ENCODE measurements at regions not wholly inside any gene's neighbourhood (a gene's known extent, or its start where the extent isn't known, plus 50 kb on each side); places are given as distances from the start of the nearest gene placed in this dataset.
A peak's percentile ranks its signal among the peaks of the same experiment; 100 is the strongest.
"Not testable (repeated sequence)": the region's sequence is repeated elsewhere in the genome, so short reads cannot be mapped to it uniquely, and the experiment has no call there.

DNA sequence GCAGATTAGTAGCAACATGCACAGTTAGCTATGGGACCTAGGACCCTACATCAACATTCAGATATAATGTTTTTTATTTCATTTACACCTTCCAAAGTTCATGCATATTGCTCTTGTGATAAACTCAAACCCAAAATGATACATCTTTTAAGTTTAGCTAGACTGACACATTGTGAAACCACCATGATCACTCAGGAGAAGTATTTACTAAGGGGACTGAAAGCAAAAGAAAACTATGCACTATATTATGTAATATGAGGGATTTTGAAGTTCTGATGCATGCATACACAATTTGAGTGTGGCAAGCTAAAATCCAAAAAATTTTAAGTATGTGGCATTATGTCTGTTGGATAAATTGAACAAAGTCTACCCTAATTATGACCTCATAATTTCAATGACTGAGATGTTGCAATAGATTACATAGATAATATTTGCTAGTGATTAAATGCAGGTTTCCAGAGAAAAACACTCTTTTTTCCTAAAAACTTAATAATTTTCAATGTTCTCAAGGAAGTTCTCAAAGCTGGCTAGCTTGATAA, 914.8 kb upstream of the GRIA3 start:
- no peak overlapping the region for H3K4me3 ChIP-seq (replicated peaks in 1 of 2; ENCODE audit: low read depth in 2 of 2, low read length in 2 of 2)
- TF ChIP-seq, protein P1, sequence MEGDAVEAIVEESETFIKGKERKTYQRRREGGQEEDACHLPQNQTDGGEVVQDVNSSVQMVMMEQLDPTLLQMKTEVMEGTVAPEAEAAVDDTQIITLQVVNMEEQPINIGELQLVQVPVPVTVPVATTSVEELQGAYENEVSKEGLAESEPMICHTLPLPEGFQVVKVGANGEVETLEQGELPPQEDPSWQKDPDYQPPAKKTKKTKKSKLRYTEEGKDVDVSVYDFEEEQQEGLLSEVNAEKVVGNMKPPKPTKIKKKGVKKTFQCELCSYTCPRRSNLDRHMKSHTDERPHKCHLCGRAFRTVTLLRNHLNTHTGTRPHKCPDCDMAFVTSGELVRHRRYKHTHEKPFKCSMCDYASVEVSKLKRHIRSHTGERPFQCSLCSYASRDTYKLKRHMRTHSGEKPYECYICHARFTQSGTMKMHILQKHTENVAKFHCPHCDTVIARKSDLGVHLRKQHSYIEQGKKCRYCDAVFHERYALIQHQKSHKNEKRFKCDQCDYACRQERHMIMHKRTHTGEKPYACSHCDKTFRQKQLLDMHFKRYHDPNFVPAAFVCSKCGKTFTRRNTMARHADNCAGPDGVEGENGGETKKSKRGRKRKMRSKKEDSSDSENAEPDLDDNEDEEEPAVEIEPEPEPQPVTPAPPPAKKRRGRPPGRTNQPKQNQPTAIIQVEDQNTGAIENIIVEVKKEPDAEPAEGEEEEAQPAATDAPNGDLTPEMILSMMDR (IDR thresholded peaks at IDR 0.05; ENCODE audit: low read depth, low read length) = no peak
- peak in 1 of 2 donors; percentile 29 for DNase-seq (ENCODE audit: low read depth in 2 of 2)

DNA sequence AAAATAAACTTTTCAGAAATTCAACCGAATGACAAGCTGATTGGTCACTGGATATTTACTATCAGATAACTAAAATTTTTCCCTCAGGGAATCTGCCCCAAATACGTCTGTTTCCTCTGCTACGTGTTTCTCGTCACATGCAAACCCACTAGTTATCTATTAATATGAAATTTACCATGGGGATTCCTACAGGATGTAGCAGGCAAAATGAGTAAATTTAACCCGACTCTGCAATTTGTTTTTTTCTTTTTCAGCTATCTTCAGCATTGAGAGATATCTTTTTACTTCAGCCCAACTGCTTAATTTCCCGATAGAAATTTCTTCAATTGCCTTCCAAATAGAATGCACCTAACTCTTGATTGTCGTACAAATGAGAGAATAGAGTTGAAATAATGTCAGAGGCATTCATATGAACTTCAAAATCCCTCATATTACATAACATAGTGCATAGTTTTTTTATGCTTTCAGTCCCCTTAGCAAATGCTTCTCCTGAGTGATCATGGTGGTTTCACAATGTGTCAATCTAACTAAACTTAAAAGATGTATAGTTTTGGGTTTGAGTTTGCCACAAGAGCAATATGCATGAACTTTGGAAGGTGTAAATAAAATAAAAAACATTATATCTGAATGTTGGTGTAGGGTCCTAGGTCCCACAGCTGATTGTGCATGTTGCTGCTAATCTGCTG, 913.1 kb upstream of the GRIA3 start:
- TF ChIP-seq, protein P1 (IDR thresholded peaks at IDR 0.05; ENCODE audit: low read depth, low read length) = no peak
- H3K4me3 ChIP-seq (replicated peaks in 1 of 2; ENCODE audit: low read depth in 2 of 2, low read length in 2 of 2) = no peak overlapping the region
- DNase-seq (ENCODE audit: low read depth in 2 of 2) = no peak

- TF ChIP-seq, protein P1 (IDR thresholded peaks at IDR 0.05; ENCODE audit: low read depth, low read length) = no peak
- no peak for DNase-seq (ENCODE audit: low read depth in 2 of 2)
Observed at GRCh38 chrX:122272011-122272410, 912.1 kb upstream of the GRIA3 start.

GRCh38 chrX:122279746-122280145, 904.3 kb upstream of the GRIA3 start:
- no peak for DNase-seq (ENCODE audit: low read depth in 2 of 2)
- H3K4me3 ChIP-seq (replicated peaks in 1 of 2; ENCODE audit: low read depth in 2 of 2, low read length in 2 of 2) = no peak overlapping the region
- TF ChIP-seq, protein P1 (IDR thresholded peaks at IDR 0.05; ENCODE audit: low read depth, low read length) = no peak

More at GRCh38 chrX:122272011-122272410, 912.1 kb upstream of the GRIA3 start:
- no peak overlapping the region for H3K4me3 ChIP-seq (replicated peaks in 1 of 2; ENCODE audit: low read depth in 2 of 2, low read length in 2 of 2)

- not testable (repeated sequence) for H3K4me3 ChIP-seq (replicated peaks in 1 of 2; ENCODE audit: low read depth in 2 of 2, low read length in 2 of 2)
Observed at GRCh38 chrX:122299822-122300221, 884.3 kb upstream of the GRIA3 start.

DNA sequence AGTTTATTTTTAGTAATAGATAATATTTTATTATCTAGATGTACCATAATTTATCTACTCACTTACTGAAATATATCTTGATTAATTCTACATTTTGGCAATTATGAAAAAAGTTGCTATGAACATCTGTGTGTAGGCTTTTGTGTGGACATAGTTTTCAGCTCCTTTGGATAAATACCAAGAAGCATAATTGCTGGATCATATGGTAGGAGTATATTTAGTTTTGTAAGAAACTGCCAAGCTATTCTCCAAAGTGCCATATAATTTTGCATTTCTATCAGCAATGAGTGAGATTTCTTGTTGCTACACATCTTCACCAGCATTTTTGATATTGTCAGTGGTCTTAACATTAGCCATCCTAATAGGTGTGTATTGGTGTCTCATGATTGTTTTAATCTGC, 882.6 kb upstream of the GRIA3 start:
- DNase-seq (ENCODE audit: low read depth in 2 of 2) = no peak
- TF ChIP-seq, protein P1 (IDR thresholded peaks at IDR 0.05; ENCODE audit: low read depth, low read length) = no peak
- no peak overlapping the region for H3K4me3 ChIP-seq (replicated peaks in 1 of 2; ENCODE audit: low read depth in 2 of 2, low read length in 2 of 2)

More at GRCh38 chrX:122299822-122300221, 884.3 kb upstream of the GRIA3 start:
- not testable (repeated sequence) for DNase-seq (ENCODE audit: low read depth in 2 of 2)

DNA sequence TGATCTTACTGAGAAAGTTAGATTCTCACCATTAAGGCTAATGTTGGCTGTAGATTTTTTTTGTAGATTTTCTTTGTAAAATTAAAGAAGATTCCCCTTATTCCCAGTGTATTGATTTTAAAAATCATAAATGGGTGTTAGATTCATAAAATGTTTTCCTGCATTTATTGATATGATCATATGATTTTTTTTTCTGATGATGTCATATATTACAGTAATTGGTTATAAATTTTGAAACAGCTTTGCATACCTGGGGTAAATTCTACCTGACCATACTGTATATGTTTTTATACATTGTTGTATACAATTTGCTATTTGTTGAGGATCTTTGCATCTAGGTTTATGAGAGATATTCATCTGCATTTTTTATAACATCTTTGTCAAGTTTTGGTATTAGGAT, 880.3 kb upstream of the GRIA3 start:
- TF ChIP-seq, protein P1 (IDR thresholded peaks at IDR 0.05; ENCODE audit: low read depth, low read length) = no peak
- no peak overlapping the region for H3K4me3 ChIP-seq (replicated peaks in 1 of 2; ENCODE audit: low read depth in 2 of 2, low read length in 2 of 2)
- DNase-seq (ENCODE audit: low read depth in 2 of 2) = no peak
